Sigmoid colon (tissue), 4 donors: ENCODE measurements at regions not wholly inside any gene's neighbourhood (a gene's known extent, or its start where the extent isn't known, plus 50 kb on each side); places are given as distances from the start of the nearest gene placed in this dataset.

Experiments
- CTCF ChIP-seq, 4 experiments: fragments of 450-650 bp in 3 of 4; fragments of 200-600 bp in 1 of 4; IDR thresholded peaks; one replicate each; pipeline ENCODE4 v1.5.1; 2016 to 2019; ENCODE audit warnings: antibody characterized with exemption in 4 of 4, mild to moderate bottlenecking in 3 of 4, moderate library complexity in 2 of 4
- POLR2A ChIP-seq, 2 donors: fragments of 450-650 bp; IDR thresholded peaks; one replicate each; pipeline ENCODE4 v1.6.1; 2016; ENCODE audit warnings: antibody characterized with exemption in 2 of 2, mild to moderate bottlenecking in 2 of 2, moderate library complexity in 2 of 2
- POLR2AphosphoS5 ChIP-seq, 4 donors: sonication (generic); formaldehyde crosslinking; IDR thresholded peaks; one replicate each; pipeline ENCODE4 v1.6.1; 2017; ENCODE audit warnings: antibody characterized with exemption in 4 of 4

DNA sequence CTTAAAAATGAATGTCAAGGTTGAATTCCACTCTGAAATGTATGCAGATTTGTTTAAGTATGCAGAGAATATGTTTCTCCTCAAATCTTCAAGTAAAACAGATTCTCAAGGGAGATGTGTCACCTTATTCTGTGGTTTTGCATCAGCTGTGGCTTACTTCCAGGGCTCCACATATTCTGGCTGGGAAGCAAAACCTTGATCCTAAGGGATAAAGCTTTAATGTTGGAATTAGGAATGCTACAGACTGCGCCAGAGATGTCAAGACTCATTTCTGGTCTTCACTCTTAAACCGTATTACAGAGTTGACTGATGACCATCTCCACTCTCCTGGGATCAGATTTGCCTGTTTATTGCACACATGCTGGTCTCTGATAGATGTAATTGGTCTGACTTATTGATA, 143.9 kb upstream of the DIPK2B start:
- TF ChIP-seq CTCF (IDR thresholded peaks at IDR 0.05) (no peak), POLR2A (IDR thresholded peaks at IDR 0.05) (no peak), POLR2AphosphoS5 (IDR thresholded peaks at IDR 0.05) (no peak)
